Lower lobe of right lung (tissue), 2 donors: ENCODE measurements at regions not wholly inside any gene's neighbourhood (a gene's known extent, or its start where the extent isn't known, plus 50 kb on each side); places are given as distances from the start of the nearest gene placed in this dataset.

Experiments used
- ATAC-seq, 2 donors: fragments of 200-7000 bp; cut with Tn5 transposase; one replicate each; pipeline ENCODE4 v1.9.1; 2020 to 2022; ENCODE audit warnings: mild to moderate bottlenecking in 2 of 2, moderate library complexity in 2 of 2
- DNase-seq: peaks from one replicate; pipeline ENCODE4 v3.0.0-alpha.2; 2020
- H3K27ac ChIP-seq: fragments of 200-600 bp; one replicate; pipeline ENCODE4 v1.8.0; 2022
- H3K27me3 ChIP-seq: fragments of 200-600 bp; one replicate; pipeline ENCODE4 v1.8.0; 2022; ENCODE audit warnings: low read depth
- H3K36me3 ChIP-seq: fragments of 200-600 bp; one replicate; pipeline ENCODE4 v1.8.0; 2022; ENCODE audit warnings: mild to moderate bottlenecking
- H3K4me1 ChIP-seq: fragments of 200-600 bp; one replicate; pipeline ENCODE4 v1.8.0; 2022
- H3K4me3 ChIP-seq: fragments of 200-600 bp; one replicate; pipeline ENCODE4 v1.8.0; 2022; ENCODE audit warnings: mild to moderate bottlenecking
- H3K9me3 ChIP-seq: fragments of 200-600 bp; one replicate; pipeline ENCODE4 v1.8.0; 2022
- intact Hi-C: fragments of 100-400 bp; cut with DNase I; formaldehyde crosslinking; loops from one replicate; pipeline ENCODE4 v1.11.0; 2022
- TF ChIP-seq, protein P1 (sequence below): fragments of 200-600 bp; IDR thresholded peaks from one replicate; pipeline ENCODE4 v1.8.0; 2022; ENCODE audit warnings: antibody characterized with exemption, mild to moderate bottlenecking
- donor health status: DM: no; HTN: yes; CAD: no; lungs with severe emphysema.

GRCh38 chr10:123442901-123443300 lies 223.3 kb upstream of the GPR26 start:
- no peaks in the 10 kb centered on the region for H3K36me3 ChIP-seq
- H3K27ac ChIP-seq, result no peak overlapping the region
- TF ChIP-seq, protein P1, sequence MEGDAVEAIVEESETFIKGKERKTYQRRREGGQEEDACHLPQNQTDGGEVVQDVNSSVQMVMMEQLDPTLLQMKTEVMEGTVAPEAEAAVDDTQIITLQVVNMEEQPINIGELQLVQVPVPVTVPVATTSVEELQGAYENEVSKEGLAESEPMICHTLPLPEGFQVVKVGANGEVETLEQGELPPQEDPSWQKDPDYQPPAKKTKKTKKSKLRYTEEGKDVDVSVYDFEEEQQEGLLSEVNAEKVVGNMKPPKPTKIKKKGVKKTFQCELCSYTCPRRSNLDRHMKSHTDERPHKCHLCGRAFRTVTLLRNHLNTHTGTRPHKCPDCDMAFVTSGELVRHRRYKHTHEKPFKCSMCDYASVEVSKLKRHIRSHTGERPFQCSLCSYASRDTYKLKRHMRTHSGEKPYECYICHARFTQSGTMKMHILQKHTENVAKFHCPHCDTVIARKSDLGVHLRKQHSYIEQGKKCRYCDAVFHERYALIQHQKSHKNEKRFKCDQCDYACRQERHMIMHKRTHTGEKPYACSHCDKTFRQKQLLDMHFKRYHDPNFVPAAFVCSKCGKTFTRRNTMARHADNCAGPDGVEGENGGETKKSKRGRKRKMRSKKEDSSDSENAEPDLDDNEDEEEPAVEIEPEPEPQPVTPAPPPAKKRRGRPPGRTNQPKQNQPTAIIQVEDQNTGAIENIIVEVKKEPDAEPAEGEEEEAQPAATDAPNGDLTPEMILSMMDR, result no peak
- intact Hi-C loops, result no loop called here
- H3K4me3 ChIP-seq, result no peak overlapping the region
- no peak for DNase-seq
- no peak for ATAC-seq
- H3K9me3 ChIP-seq, result no peaks in the 10 kb centered on the region
- no peaks in the 10 kb centered on the region for H3K27me3 ChIP-seq
- H3K4me1 ChIP-seq, result no peaks in the 10 kb centered on the region

DNA sequence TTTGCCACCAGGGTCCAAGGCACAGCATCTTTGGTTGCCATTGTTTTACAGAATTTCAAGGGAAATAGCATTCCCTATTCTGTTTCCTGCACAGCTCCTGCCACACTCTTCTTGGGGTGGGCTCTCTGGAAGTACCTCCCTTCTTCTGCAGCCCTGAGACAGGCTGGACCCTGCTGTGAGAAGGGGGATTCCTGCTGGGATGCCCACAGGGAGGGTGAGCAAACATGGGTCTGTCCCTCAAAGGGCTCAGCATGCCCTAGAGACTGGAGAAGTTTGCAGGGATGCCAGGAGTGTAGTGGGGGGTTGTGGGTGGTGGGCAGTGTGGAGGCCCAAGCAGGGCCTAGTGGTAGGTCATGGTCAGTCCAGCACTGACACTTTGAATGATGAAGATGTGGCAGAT lies 222.2 kb upstream of the GPR26 start:
- H3K36me3 ChIP-seq, result no peaks in the 10 kb centered on the region
- no peaks in the 10 kb centered on the region for H3K9me3 ChIP-seq
- H3K27ac ChIP-seq, result no peak overlapping the region
- ATAC-seq (no peak), DNase-seq (no peak)
- no peaks in the 10 kb centered on the region for H3K27me3 ChIP-seq
- H3K4me3 ChIP-seq, result no peak overlapping the region
- TF ChIP-seq, protein P1, result no peak
- intact Hi-C loops, result no loop called here
- no peaks in the 10 kb centered on the region for H3K4me1 ChIP-seq

DNA sequence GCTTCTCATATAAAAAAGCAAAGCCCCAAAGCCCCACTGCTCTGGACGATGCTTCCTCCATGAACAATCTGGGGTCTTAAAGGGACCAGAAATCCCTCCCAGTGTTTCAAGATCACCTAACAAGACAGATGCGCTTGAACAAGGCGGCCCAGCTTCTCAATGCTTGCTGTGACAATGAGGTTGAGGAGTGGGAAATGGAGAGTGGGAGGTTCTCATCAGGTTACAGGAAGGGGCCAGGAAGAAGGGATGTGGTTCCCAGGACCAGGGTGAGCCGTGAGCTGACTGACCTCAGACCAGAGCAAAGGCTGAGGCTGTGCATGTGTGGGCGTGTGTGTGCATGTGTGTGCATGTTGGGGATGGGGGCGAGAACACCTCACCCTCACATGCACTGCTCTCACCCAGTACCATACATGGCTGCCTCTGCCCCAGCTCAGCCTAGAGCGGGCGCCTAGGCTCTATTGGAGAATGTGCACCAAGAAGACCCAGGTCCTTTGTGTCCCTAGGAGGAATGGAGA lies 220.8 kb upstream of the GPR26 start:
- DNase-seq (no peak), ATAC-seq (no peak)
- no peaks in the 10 kb centered on the region for H3K9me3 ChIP-seq
- no peaks in the 10 kb centered on the region for H3K4me1 ChIP-seq
- intact Hi-C loops, result no loop called here
- H3K27ac ChIP-seq, result no peak overlapping the region
- H3K4me3 ChIP-seq, result no peak overlapping the region
- H3K27me3 ChIP-seq, result no peaks in the 10 kb centered on the region
- H3K36me3 ChIP-seq, result no peaks in the 10 kb centered on the region
- TF ChIP-seq, protein P1, result no peak

DNA sequence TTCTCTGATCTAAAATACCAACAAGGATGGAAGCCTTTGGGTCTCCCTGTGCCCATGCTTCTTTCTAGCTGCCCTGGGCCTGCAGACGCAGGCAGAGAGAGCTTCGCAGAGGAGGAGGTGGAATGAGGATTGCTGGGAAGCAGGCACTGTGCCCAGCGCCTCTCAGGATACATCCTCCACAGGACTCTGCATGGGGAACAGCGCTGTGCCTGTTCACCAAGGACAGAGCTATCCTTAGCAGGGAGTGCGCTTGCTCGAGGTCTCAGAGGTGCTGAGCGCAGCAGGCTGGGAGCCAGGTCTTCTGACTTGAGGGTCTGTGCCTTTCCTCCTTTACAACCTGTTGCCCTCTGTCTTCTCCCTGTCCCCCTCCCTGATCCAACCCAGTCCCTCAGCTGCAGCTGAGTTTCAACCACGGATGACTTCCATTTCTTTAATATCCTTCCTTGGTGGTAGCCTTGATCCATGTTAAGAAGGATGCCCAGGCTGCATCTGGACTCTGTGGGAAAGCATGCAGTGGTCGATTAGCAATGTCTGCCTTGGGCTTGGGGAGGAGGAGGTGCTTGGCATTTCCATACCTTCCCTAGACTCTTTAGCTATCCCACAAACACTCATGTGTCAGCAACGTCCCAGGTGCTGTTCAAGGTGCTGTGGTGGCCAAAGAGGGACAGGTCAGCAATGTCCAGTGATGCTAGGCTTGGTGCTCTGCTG lies 219.6 kb upstream of the GPR26 start:
- Histone ChIP-seq H3K4me3 (no peak overlapping the region), H3K9me3 (no peaks in the 10 kb centered on the region), H3K27ac (no peak overlapping the region), H3K27me3 (no peaks in the 10 kb centered on the region), H3K4me1 (no peaks in the 10 kb centered on the region), H3K36me3 (no peaks in the 10 kb centered on the region)
- intact Hi-C loops, result no loop called here
- DNase-seq (no peak), ATAC-seq (no peak)
- TF ChIP-seq, protein P1, result no peak

- DNase-seq (no peak), ATAC-seq (no peak)
- intact Hi-C loops, result no loop called here
- no peak overlapping the region for H3K27ac ChIP-seq
- H3K36me3 ChIP-seq, result no peaks in the 10 kb centered on the region
- no peaks in the 10 kb centered on the region for H3K9me3 ChIP-seq
- no peaks in the 10 kb centered on the region for H3K27me3 ChIP-seq
- no peaks in the 10 kb centered on the region for H3K4me1 ChIP-seq
- TF ChIP-seq, protein P1, result no peak
- no peak overlapping the region for H3K4me3 ChIP-seq
Measured at GRCh38 chr10:123449234-123449962, 216.8 kb upstream of the GPR26 start.
